HepG2 (cell line): ENCODE measurements at regions not wholly inside any gene's neighbourhood (a gene's known extent, or its start where the extent isn't known, plus 50 kb on each side); places are given as distances from the start of the nearest gene placed in this dataset.
"Not testable (repeated sequence)": the region's sequence is repeated elsewhere in the genome, so short reads cannot be mapped to it uniquely, and the experiment has no call there.

Source experiments
- ATAC-seq: fragments of 200-7000 bp; cut with Tn5 transposase; 3 replicates; pipeline ENCODE4 v1.9.1; 2020; ENCODE audit warnings: mild to moderate bottlenecking, moderate library complexity
- BruUV-seq: library from RNA; stranded (reverse); fragments of 400-500 nt; replicated peaks from 2 replicates; lab custom pipeline; 2021; lab: Mats Ljungman, UMichigan
- CTCF ChIA-PET: fragments of 300-600 bp; formaldehyde crosslinking; extraction: SDS; loops from one replicate; lab custom pipeline; 2021; ENCODE audit warnings: low total read pairs, inconsistent platforms, low intra/inter-chr PET ratio; lab: Yijun Ruan, JAX
- POLR2A ChIA-PET: fragments of 350-600 bp; sonication (Branson Sonifier 250); formaldehyde crosslinking; loops from one replicate; lab custom pipeline; 2020; ENCODE audit warnings: antibody characterized with exemption, inconsistent platforms; lab: Yijun Ruan, JAX
- DNase-seq: peaks from one replicate; pipeline ENCODE4 v3.0.0-alpha.2; 2015; ENCODE audit warnings: low spot score
- FAIRE-seq: peaks from 3 replicates; lab custom pipeline; 2011; peaks lifted over from hg19 to GRCh38; lab: Jason Lieb, UNC
- H2AFZ ChIP-seq: one replicate; pipeline ENCODE4 v1.6.1; 2011; ENCODE audit warnings: low read length, inconsistent platforms
- H3K27ac ChIP-seq: fragments of 300-600 bp; 3 replicates; pipeline ENCODE4 v1.8.0; 2011; ENCODE audit warnings: mixed run types, mild to moderate bottlenecking, mixed read lengths, low read length, inconsistent platforms; ENCODE audit not compliant: insufficient read depth; ENCODE audit errors: extremely low read length
- H3K27me3 ChIP-seq, 2 experiments: fragments of 200-600 bp in 1 of 2; 2 replicates in 1 of 2; 3 replicates in 1 of 2; pipeline versions ENCODE4 v1.6.0 to v1.8.0; 2011; ENCODE audit warnings: low read length in 2 of 2, mild to moderate bottlenecking in 2 of 2, moderate library complexity in 2 of 2, inconsistent platforms in 1 of 2; ENCODE audit not compliant: insufficient read depth in 2 of 2, control insufficient read depth in 1 of 2
- H3K36me3 ChIP-seq, 2 experiments: fragments of 200-600 bp in 1 of 2; replicated peaks in 1 of 2; 2 replicates in 1 of 2; 3 replicates in 1 of 2; pipeline versions ENCODE4 v1.5.1 to v1.8.0; 2011; ENCODE audit warnings: low read length in 2 of 2, inconsistent platforms in 1 of 2; ENCODE audit not compliant: insufficient read depth in 2 of 2, control insufficient read depth in 1 of 2
- H3K4me1 ChIP-seq: 2 replicates; pipeline ENCODE4 v1.5.1; 2012; ENCODE audit warnings: low read length, inconsistent platforms; ENCODE audit not compliant: insufficient read depth
- H3K4me2 ChIP-seq: 2 replicates; pipeline ENCODE4 v1.6.0; 2011; ENCODE audit warnings: low read depth, low read length, inconsistent platforms
- H3K4me3 ChIP-seq, 3 experiments: fragments of 200-600 bp in 1 of 3; sonication (generic), shearing (Covaris generic) in 1 of 3; replicated peaks in 1 of 3; 2 replicates each; pipeline ENCODE4 v1.5.1; 2011 to 2016; ENCODE audit warnings: low read length in 3 of 3, inconsistent platforms in 2 of 3, low read depth in 2 of 3, mild to moderate bottlenecking in 2 of 3, control low read depth in 1 of 3, mixed read lengths in 1 of 3; ENCODE audit not compliant: insufficient read depth in 1 of 3
- H3K79me2 ChIP-seq: one replicate; pipeline ENCODE4 v1.6.1; 2011; ENCODE audit warnings: low read length, inconsistent platforms; ENCODE audit not compliant: insufficient read depth
- H3K9ac ChIP-seq: 2 replicates; pipeline ENCODE4 v1.6.0; 2011; ENCODE audit warnings: mild to moderate bottlenecking, low read depth, low read length, inconsistent platforms; ENCODE audit not compliant: insufficient read depth
- H3K9me3 ChIP-seq: 2 replicates; pipeline ENCODE4 v1.5.1; 2012; ENCODE audit warnings: mild to moderate bottlenecking, low read length
- H4K20me1 ChIP-seq: 2 replicates; pipeline ENCODE4 v1.6.0; 2011; ENCODE audit warnings: inconsistent platforms, mild to moderate bottlenecking, low read length, moderate library complexity; ENCODE audit not compliant: insufficient read depth
- ARID4A ChIP-seq: sonication (generic); formaldehyde crosslinking; IDR thresholded peaks from 2 replicates; pipeline ENCODE4 v1.5.0; 2020; ENCODE audit warnings: mild to moderate bottlenecking, missing genetic modification reagents, borderline replicate concordance
- ATAD3A ChIP-seq: sonication (generic); formaldehyde crosslinking; IDR thresholded peaks from 2 replicates; pipeline ENCODE4 v1.4.0; 2020; ENCODE audit warnings: missing genetic modification reagents
- ZNF781 ChIP-seq: sonication (generic); formaldehyde crosslinking; IDR thresholded peaks from 2 replicates; pipeline ENCODE4 v1.5.1; 2020; ENCODE audit warnings: borderline replicate concordance, mild to moderate bottlenecking, missing genetic modification reagents; ENCODE audit errors: not compliant biosample characterization
- WGBS: methylation state at CpG from one replicate; pipeline ENCODE4 v1.1.6; 2017; ENCODE audit warnings: low lambda C conversion rate; 5-methylcytosine and 5-hydroxymethylcytosine counted together
- in situ Hi-C: cut with HindIII; loops from 2 replicates; pipeline ENCODE4 v1.10.0; 2017; ENCODE audit warnings: low pct_unique_long_range_greater_than_20kb; ENCODE audit not compliant: extremely low pct_ligation_motif_present
- intact Hi-C: fragments of 100-400 bp; cut with micrococcal nuclease; formaldehyde crosslinking; loops from one replicate; pipeline ENCODE4 v1.10.0; 2022; ENCODE audit not compliant: unreplicated experiment

- TF ChIP-seq ARID4A (no peak), ZNF781 (no peak), ATAD3A (no peak)
- TF ChIP-seq, all 625 proteins: peak for 0
These were observed 319.5 kb upstream of the SFSWAP start (continued) for GRCh38 chr12:131391399-131391798.

GRCh38 chr12:131394752-131395151, 316.1 kb upstream of the SFSWAP start:
- POLR2A ChIA-PET, H3K9ac ChIP-seq, intact Hi-C loops, CTCF ChIA-PET, in situ Hi-C loops, H4K20me1 ChIP-seq, H3K4me2 ChIP-seq, ATAC-seq, H3K27ac ChIP-seq, BruUV-seq, H3K36me3 ChIP-seq, H3K4me3 ChIP-seq, DNase-seq, H3K79me2 ChIP-seq, H3K27me3 ChIP-seq, FAIRE-seq, H3K4me1 ChIP-seq, H2AFZ ChIP-seq: not testable (repeated sequence)
- peaks cover 43% of the 10 kb centered on the region for H3K9me3 ChIP-seq
- WGBS = 41% methylated on average over 5 of the region's 11 CpGs
